Hepatic stellate cell (primary cell): ENCODE measurements at regions not wholly inside any gene's neighbourhood (a gene's known extent, or its start where the extent isn't known, plus 50 kb on each side); places are given as distances from the start of the nearest gene placed in this dataset.
"Not testable (repeated sequence)": the region's sequence is repeated elsewhere in the genome, so short reads cannot be mapped to it uniquely, and the experiment has no call there.

Source experiments
- DNase-seq: peaks from one replicate; pipeline ENCODE4 v3.0.0; 2011; ENCODE audit warnings: low spot score

- no peak for DNase-seq
Observed at GRCh38 chr15:69602921-69603320, 150.3 kb downstream of the RPLP1 start.

- DNase-seq = no peak
Observed at GRCh38 chr15:69603369-69604071, 150.9 kb downstream of the RPLP1 start.

DNA sequence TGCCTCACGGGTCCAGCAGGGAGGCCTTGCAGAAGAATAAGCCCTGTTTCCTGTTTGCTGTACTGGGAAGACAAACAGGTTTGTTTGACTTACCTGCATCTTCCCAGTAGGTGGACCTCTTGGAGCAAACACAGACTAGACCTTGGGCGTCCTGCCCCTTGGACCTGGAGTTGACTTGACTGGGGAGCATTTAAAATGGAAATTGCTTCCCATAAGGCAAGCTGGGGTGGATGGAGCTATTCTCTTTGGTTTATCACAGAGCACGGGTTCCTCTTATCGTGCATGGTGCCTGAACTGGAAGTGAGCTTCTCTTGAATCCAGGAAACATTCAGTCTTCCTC is 151.4 kb downstream of the RPLP1 start:
- DNase-seq = no peak

GRCh38 chr15:69606144-69606543 is 153.5 kb downstream of the RPLP1 start:
- DNase-seq = no peak

- DNase-seq = no peak
Observed at GRCh38 chr15:69606921-69607500, 154.4 kb downstream of the RPLP1 start.

DNA sequence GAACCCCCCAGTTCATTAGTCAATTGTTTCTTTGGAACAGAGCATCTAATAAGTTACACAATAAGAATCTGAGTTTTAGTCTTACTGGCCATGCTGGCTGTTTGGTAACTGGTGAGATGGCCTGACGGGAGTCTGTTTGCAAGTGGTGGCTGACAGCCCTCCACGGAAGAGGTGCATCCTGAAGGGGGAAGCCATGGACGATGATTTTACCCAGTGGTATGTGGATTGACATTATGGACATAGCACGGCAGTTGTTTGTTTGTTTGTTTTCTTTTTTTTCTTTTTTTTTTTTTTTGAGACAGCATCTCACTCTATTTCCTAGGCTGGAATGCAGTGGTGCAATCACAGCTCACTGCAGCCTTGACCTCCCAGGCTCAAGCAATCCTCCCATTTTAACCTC is 156.0 kb downstream of the RPLP1 start:
- no peak for DNase-seq

DNA sequence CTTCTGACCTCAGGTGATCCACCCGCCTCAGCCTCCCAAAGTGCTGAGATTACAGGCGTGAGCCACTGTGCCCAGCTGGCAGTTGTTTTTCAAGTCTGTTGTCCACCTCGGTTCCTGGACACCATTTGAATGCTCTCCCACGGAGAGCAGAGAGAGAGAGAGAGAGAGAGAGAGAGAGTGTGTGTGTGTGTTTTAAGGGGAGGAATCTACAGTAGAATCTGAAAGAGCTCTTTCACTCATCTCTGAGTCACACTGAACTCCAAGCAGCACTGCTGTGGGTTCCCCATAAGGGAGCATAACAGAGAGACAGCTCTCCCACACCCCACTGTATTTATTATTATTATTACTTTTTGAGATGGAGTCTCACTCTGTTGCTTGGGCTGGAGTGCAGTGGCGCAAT is 156.6 kb downstream of the RPLP1 start:
- DNase-seq = no peak

DNA sequence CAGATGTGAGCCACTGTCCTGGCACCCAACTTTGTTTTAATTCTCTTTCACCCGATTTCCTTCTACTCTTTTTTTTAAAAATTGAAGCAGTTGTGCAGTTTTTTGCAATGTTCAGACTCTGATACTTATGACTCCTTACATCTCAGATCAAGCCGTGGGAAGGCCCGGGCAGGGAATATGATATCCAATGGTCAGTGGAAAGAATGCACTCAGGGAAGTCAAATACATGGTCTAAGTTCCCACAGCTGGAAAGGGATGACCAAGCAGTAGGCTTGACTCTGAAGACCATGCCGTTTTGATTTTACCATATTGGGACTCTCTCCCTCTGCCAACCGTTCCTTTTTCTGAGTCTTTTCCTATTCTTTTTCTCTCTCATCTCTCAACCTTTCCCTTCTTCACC is 157.2 kb downstream of the RPLP1 start:
- no peak for DNase-seq

- DNase-seq = no peak
Observed at GRCh38 chr15:69610277-69610676, 157.7 kb downstream of the RPLP1 start.

GRCh38 chr15:69610858-69611257 is 158.2 kb downstream of the RPLP1 start:
- no peak for DNase-seq

DNA sequence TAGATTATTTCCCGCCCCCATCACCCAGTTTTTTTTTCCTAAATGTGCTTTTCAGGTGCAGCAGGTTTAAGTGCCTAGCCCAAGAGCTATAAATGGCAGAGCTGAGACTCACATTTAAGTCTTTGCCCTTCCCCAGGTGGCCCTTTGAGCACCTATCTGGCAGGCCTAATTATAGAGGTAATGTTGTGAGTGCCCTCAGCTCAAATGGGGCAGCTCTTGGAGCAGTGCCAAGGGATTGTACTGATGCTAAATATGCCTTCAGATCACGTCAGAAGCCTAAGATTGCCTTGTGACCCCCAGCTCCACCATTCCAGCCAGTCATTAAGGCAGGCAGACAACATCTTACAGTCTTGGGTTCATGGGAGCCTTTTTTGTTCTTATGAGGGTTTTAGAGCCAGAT is 159.5 kb downstream of the RPLP1 start:
- DNase-seq = no peak

DNA sequence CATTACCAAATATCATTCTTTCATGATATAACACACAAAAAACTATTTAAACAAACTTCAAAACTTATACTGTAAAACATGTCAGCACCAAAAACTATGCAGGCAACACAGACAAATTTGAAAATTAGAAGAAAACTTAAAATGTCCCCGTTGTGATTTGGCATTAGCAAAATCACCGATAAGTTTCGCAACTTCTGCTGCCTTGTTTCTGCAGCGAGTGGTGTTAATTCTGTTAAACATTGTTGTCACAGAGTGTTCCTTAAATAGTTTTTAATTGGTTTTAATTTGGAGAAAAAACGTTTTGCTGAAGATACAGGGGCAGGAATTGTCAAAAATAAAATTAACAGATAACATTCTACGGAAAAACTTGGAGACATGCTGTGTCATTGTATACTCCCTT is 160.6 kb downstream of the RPLP1 start:
- no peak for DNase-seq

DNA sequence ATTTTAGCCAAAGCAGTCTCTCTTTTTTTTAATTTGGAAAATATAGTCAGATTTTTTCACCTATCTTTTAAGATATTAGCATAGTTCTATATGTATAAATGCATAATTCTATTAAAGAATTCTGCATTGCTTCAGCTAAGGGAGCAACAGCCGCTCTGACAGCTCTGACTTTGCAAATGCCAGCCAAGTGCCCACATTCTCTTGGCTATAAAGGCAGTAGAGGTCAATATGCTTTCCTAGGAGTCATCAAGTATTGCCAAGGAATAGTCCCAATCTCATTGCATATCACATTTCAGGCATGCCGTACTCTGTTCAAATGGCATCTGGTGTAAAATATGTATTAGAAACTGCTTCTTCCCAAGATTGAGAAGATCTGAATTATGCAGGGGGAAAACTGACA is 161.4 kb downstream of the RPLP1 start:
- DNase-seq = no peak

- DNase-seq = no peak
Observed at GRCh38 chr15:69615736-69616135, 163.1 kb downstream of the RPLP1 start.

DNA sequence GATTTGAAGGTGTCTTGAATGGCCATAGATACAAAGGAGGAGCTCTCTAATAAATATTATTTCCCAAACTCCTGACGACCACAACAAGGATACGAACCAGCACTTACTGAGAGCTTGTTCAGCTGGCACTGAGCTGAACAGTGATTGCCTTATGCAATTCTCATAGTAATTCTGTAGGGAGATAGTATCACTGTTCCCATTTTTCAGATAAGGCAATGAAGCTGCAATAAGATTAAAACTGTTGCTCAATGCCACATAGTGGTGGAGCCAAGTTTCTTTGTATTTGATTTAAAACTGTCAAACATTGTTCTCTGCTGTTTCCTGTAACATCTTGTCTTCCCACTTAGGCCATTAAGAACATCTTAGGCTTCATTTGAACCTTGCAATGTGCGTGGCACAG is 163.9 kb downstream of the RPLP1 start:
- DNase-seq = no peak

DNA sequence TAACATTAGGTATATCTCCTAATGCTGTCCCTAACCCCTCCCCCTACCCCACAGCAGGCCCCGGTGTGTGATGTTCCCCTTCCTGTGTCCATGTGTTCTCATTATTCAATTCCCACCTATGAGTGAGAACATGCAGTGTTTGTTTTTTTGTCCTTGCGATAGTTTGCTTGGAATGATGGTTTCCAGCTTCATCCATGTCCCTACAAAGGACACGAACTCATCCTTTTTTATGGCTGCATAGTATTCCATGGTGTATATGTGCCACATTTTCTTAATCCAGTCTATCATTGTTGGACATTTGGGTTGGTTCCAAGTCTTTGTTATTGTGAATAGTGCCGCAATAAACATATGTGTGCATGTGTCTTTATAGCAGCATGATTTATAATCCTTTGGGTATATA is 164.5 kb downstream of the RPLP1 start:
- DNase-seq = not testable (repeated sequence)

DNA sequence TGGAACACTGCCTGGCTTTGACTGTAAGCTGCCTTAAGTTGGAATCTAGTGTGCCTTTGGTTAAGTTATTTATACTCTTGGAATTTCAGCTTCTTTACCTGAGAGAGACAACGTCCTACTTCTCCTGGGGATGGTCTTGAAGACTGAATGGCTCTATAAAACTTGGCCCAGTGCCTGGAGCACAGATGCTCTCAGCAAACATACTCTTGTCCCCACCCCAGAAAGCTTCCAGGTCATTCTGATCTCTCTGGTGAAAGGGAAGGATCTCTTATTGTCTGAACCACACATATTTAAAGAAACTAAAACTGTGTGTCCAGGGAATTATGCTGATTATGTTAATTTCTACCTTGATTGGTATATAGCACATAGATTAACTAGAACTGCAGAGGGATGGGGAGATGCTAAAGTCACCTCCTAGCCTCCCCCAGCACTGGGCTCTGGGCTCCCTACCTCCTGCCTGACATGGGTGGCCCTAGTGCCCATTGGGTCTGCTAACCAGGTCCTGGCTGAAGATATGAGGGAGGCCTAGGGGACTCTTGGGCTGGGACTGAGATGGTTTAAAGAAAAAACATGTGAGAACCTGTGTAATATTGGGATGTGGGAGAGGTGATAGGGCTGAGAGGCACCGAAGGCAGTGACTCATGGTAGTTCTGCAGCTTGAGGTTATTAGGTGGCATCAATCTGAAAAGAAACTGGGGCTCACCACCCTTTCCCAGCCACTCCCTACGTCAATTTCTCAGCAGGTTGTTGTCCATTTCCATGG is 171.0 kb downstream of the RPLP1 start:
- DNase-seq = no peak

DNA sequence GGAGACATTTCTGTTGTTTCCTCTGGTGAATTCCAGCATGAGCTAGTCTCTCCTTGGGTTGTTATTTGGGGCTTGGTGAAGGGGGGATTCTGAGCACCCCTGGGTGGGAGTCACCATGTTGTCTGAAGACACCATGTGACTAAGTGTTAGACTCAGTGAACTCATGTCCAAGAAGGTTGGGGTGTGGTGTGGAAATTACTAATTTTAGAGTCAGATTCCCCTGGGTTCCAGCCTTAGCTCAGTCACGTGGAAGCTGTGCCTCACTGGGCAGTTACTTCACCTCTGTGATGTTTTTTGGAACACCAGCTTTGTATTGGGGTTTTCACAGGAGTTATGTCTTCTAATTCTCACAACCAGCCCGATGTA is 171.5 kb downstream of the RPLP1 start:
- DNase-seq = no peak

DNA sequence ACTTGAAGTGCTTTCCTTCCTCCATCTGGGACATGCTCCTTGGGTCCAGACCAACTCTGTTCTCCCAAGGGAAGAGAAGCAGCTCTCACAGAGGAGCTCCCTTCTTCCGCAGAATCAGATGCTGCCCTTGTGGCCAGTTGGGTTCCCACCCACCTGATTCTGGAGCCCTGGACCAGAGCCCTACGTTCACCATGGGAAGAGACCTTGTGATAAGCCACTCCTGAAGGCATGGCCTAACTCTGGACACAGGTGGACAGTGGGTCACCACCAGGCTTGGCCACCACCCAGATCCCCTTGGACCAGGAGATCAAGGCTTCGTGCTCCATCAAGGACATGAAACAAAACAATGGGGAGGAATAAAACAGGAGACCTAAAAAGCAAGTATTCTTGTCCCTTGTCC is 172.2 kb downstream of the RPLP1 start:
- no peak for DNase-seq

- DNase-seq = no peak
Observed at GRCh38 chr15:69625328-69625727, 172.7 kb downstream of the RPLP1 start.

DNA sequence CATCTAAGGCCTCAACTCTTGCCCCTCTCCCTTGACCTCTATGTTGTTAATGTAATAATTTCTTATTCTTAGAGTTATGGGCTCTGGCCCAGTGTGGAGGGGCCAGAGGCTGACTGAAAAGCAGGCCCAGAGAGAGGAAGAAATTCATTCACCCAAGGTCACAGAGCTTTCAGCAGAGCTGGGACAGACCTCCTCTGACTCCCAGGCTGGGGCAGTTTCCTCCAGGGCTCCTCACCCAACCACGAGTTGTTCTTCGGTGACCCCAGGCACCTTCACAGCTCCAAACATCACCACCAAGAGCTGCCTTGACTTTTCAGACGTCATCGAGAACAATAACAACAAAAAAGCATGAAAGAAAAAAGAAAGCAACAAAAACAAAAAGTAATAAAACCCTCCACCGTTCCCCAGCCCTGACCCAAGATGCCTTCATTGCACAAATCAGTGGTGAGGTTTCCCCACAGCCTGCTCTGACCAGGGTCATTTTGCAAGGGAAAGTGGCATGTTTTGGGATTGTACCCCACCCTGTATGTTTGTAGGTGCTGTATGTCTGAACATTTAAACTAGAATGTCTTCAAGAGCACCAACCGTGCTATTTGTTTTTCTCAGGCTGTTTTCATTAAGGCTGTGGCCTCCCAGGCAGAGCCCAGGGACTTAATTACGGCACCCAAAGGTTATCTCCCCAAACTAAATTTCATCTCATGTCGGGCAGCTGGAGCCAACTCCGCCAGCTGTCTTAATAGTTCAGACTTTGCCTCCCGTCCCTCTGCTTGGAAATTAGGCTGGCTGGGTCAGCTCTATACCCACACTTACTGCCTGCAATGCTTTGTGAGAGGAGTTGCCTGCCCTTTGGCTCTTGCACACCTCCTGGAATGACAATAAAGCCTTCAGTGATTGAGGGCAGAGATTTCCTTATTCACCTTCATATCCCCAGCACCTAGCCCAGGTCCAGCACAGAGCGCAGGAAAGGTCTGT is 173.8 kb downstream of the RPLP1 start:
- no peak for DNase-seq

DNA sequence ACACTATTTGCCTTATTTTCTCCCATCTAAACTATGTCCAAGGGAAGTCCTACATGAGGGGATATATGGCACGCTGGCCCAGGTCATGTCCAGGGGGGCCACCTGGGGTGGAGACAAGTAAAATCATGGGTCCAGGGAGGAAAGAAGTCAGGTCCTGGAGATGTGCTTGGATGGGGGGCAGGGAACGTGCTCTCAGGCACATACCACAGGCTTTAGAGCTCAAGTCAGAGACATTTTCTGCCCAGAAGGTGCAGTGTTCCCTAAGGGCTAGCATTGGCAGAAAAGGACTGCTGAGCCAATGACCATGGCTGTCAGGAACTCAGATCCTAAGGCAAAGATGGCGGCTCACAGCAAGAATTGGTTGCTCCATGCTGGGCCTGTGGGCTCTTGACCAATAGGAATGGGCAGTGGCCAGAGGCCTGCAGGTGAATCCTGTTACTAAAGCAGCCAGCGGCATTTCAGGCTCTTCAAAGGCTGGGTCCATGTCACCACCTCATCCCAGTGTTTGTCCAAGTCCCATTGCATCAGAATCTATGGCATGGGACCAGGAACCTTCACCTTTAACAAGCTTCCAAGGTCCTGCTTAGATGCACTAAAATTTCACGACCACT is 175.0 kb downstream of the RPLP1 start:
- no peak for DNase-seq
